PFSK-1 (cell line): ENCODE measurements at regions not wholly inside any gene's neighbourhood (a gene's known extent, or its start where the extent isn't known, plus 50 kb on each side); places are given as distances from the start of the nearest gene placed in this dataset.

ENCODE experiments used
- POLR2AphosphoS5 ChIP-seq: IDR thresholded peaks from 2 replicates; pipeline ENCODE4 v1.6.1; 2012; ENCODE audit warnings: low read depth, mild to moderate bottlenecking, control low read depth, low read length, moderate library complexity
- TAF1 ChIP-seq: IDR thresholded peaks from 2 replicates; pipeline ENCODE4 v1.6.1; 2012; ENCODE audit warnings: low read length, control low read depth, borderline replicate concordance; ENCODE audit not compliant: insufficient read depth

DNA sequence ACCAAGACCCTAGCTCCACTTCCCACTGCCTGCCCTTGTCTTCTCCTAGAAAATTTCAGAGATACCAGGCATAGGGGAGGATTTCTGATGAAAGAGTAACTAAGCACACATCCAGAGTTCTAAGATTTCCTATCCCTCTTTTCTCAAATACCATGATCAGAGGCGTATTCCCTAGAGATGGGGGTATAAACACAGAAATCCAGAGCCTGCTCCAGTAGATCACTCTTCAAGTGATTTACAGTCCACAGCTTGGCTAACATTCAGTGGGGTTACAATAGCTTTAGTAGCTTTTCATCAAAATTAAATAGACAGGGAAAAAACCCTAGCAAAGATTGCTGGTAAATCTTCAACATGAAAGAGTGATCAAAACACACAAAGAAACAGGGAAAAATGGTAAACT is 800.7 kb upstream of the GRM7 start:
- TF ChIP-seq TAF1: no peak
- no peak for TF ChIP-seq POLR2AphosphoS5
